Right lung (tissue), 2 donors: ENCODE measurements at regions not wholly inside any gene's neighbourhood (a gene's known extent, or its start where the extent isn't known, plus 50 kb on each side); places are given as distances from the start of the nearest gene placed in this dataset.

Experiments used
- DNase-seq, 2 donors: peaks; one replicate each; pipeline ENCODE4 v3.0.0-alpha.2; 2013

DNA sequence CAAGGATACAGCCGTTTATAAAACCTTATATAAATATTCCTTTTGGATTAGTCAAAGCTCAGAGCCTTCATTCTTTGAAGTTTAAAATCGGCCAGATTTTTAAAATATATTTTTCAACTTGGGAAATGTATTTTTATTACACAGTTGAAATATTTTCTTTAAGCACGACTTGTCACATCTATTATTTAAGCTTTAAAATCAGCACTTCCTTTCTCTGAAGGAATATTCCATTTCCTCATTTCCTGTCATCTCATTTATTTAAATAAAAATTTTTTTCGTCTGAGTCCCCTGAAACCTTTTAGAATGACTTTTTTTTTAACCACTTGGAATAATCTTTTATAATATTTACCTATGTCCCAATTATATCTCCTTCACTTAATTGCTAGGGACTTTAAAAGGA lies 107.5 kb upstream of the PDE3A start:
- DNase-seq = no peak

- no peak for DNase-seq
Observed at GRCh38 chr12:20262119-20262518, 106.2 kb upstream of the PDE3A start.

GRCh38 chr12:20264026-20264425 lies 104.3 kb upstream of the PDE3A start:
- no peak for DNase-seq

DNA sequence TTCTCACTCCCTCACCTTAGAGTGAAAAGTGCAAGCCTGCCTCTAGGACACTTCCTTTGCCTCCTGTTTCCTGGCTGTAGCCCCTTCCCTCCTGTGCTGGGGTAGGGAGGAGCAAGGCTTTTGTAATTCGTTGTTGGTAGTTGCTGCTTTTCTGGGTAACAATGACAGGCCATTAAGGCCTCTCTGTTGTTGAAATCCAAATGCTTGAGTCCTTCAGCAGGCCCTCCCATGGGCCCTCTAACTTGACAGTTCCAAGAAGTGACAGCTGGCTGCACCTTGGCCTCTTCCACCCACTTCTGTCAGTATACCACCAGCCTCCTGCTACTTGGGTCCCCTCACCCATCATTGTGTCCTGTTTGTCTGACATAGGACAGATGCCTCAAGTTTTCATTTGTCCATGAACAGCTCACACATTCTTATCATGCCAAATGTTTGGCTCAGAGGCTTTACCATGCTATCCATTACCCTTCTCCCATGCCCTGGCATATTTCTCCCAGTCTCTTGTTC lies 103.7 kb upstream of the PDE3A start:
- DNase-seq = no peak

- no peak for DNase-seq
Observed at GRCh38 chr12:20268121-20268732, 100.1 kb upstream of the PDE3A start.

GRCh38 chr12:20268771-20269170 lies 99.6 kb upstream of the PDE3A start:
- no peak for DNase-seq

- no peak for DNase-seq
Observed at GRCh38 chr12:20269337-20270067, 98.8 kb upstream of the PDE3A start.

DNA sequence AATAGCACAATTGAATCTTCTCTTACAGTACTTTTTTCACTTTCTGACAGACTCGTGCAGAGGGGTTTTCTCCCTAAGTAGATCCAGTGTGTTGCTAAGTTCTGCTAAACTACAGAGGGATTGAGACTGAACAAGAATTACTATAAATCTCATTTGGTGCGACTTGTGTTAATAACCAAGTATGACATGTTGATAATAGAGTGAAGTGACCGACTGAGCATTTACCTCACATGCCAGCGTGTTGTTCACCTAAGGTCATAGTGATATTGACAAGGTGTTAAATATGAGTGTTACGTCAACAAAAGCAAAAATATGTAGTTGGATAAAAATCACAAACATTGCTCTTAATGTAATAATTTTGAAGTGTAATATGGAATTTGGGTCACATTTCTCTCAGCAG lies 97.8 kb upstream of the PDE3A start:
- no peak for DNase-seq

DNA sequence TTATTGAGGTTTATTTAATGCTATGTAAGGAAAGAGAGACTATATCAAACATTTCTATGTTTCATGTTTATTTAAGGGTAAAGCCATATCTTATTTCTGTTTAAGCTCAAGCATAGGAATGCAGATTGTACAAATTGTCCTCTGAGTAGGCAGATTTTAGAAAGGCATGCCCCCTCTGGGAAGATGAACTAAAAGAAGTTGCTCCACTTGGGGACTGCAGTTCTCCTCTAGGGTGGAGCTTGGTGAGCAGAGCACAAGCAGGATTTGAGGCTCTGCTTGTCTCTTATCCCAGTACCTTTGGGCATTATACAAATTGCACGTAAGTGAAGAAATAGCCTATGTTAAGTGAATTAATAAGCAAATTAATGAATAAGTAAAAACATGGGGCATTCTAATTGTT lies 96.2 kb upstream of the PDE3A start:
- DNase-seq = no peak

GRCh38 chr12:20272801-20273200 lies 95.5 kb upstream of the PDE3A start:
- DNase-seq = no peak

DNA sequence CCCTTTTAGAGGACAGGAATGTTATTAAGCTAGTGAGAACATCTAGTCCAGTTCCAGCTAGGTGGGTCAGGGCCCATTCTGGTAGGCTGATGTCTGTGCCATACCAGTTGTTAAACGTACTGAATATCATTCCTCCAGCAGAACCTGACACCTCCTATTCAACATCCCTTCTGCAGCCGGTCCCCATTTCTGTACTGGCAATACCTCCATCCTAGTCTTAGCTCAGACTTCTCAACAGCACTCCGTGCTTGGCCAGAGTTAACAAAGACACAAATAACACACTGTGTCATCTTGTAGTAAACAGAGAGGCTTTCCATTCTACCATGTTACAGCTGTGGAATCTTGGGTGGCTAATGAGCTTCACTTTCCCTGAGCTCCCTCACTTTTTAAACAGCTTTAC lies 94.3 kb upstream of the PDE3A start:
- no peak for DNase-seq

GRCh38 chr12:20278276-20278675 lies 90.1 kb upstream of the PDE3A start:
- no peak for DNase-seq

DNA sequence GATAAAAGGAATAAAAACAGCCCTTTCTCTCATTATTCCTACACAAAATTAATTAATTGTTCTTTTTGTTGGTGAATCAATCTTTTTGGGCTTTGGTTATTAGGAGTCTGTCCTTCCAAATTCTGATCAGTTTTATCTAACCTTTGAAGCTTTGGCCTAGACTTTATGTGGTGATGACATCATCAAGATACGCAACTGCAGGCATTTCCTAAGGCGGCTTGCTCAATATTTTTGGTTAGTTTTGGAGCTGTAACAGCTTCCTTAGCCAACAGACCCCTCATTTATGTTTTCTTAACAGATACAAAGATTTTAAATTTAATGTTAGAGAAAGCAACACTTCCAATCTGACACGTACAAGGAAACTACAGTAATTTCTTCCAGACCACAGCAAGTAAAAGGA lies 87.8 kb upstream of the PDE3A start:
- no peak for DNase-seq

DNA sequence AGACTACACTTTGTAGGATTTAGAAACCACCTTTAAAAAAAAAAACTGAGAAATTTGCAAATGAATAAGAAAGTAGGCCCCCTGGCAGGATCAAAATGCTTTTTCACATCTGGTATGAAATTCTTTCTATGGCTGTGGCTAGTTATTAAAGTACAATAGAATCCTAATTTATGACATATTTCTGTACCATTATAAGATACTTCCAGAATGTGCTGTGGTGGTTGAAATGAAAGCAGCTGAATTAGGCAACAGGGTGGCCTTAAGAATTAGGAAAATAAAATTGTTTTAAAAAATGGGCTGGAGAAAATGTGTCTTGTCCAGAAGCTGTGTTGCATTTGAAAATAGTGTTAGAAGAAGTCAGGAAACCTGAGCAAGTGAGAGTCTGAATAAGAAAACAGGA lies 85.9 kb upstream of the PDE3A start:
- DNase-seq = no peak

GRCh38 chr12:20283482-20283881 lies 84.9 kb upstream of the PDE3A start:
- no peak for DNase-seq

GRCh38 chr12:20289520-20289919 lies 78.8 kb upstream of the PDE3A start:
- DNase-seq = no peak

GRCh38 chr12:20300457-20300856 lies 67.9 kb upstream of the PDE3A start:
- DNase-seq = no peak

DNA sequence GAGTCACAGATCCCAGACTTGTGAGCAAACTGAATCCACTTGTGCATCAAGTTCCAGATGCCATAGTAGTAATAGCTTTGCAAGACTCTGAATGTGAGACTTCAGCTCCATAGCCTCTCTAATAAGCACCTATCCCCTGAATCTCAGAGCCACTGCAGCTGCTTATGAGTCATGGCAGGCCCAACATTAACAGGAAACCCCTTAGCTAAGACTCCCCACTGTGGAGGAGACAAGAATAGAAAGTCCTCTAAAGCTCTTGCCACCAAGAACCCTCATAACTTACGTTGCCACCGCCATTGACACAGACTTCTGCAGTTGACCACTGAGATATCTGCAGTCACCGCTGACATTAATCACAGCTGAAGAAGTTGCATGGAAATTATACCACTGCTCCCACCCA lies 62.9 kb upstream of the PDE3A start:
- DNase-seq = no peak

- DNase-seq = no peak
Observed at GRCh38 chr12:20309504-20310148, 58.7 kb upstream of the PDE3A start.

DNA sequence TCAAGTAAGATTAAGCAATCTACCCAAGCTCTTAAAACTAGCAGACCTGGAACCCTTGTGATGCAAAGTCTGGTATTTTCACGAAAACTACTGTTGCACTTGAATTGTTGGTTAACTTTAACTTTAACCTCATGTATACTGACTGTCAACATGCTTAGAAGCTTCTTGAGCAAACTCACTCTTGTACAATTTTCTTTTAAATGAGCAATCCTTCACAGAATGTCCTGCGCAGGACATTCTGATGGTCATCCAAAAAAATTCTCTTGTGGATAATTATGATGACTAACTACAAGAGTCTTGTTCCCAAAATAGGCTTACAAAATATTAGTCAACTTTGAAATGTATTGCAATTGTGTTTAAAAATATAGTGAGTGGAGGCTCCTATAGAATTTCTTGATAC lies 54.0 kb upstream of the PDE3A start:
- no peak for DNase-seq

GRCh38 chr12:20317554-20317953 lies 50.8 kb upstream of the PDE3A start:
- no peak for DNase-seq
